ENCODE measurements at regions not wholly inside any gene's neighbourhood (a gene's known extent, or its start where the extent isn't known, plus 50 kb on each side); places are given as distances from the start of the nearest gene placed in this dataset.
A peak's percentile ranks its signal among the peaks of the same experiment; 100 is the strongest.

GRCh38 chr13:71290963-71291841, 575.8 kb downstream of the DACH1 start:
- intact Hi-C loops (cut with micrococcal nuclease; ENCODE audit: unreplicated experiment), result no loop called here
- Histone ChIP-seq H3K4me2 (ENCODE audit: low read depth, low read length) (peak overlapping the region; percentile 65), H3K4me3 (replicated peaks in 1 of 3; ENCODE audit: insufficient read depth in 1 of 3, low read depth in 2 of 3, low read length in 3 of 3) (peak overlapping the region; percentile 43 to 62 (median 59); a peak in 5 of 6 replicates), H3K79me2 (ENCODE audit: insufficient read depth, low read length) (no peaks in the 10 kb centered on the region), H3K36me3 (replicated peaks in 1 of 2; ENCODE audit: control insufficient read depth in 1 of 2, insufficient read depth in 2 of 2, low read length in 2 of 2) (no peaks in the 10 kb centered on the region), H2AFZ (ENCODE audit: low read length) (peak overlapping the region; percentile 64), H3K27me3 (ENCODE audit: control insufficient read depth in 1 of 2, insufficient read depth in 2 of 2, low read length in 2 of 2) (no peaks in the 10 kb centered on the region), H3K9me3 (ENCODE audit: low read length) (no peaks in the 10 kb centered on the region), H3K27ac (ENCODE audit: extremely low read length, insufficient read depth, low read length) (no peak overlapping the region), H3K4me1 (ENCODE audit: insufficient read depth, low read length) (no peaks in the 10 kb centered on the region; the same call in 1 of the 2 replicates), H3K9ac (ENCODE audit: insufficient read depth, low read depth, low read length) (no peak overlapping the region), H4K20me1 (ENCODE audit: insufficient read depth, low read length) (no peaks in the 10 kb centered on the region)
- DNase-seq (ENCODE audit: low spot score), result peak; percentile 66
- ChIA-PET CTCF (ENCODE audit: low intra/inter-chr PET ratio, low total read pairs) (no interaction called here), POLR2A (no interaction called here)
- no peak for FAIRE-seq
- 17% methylated on average over 10 of the region's 10 CpGs for WGBS (ENCODE audit: low lambda C conversion rate)
- no TSS peak for BruUV-seq (replicated peaks)
- ATAC-seq, result peak; percentile 80
- in situ Hi-C loops (cut with HindIII; ENCODE audit: extremely low pct_ligation_motif_present, low pct_unique_long_range_greater_than_20kb), result no loop called here
- no peak for TF ChIP-seq FIP1L1 (IDR thresholded peaks at IDR 0.05; ENCODE audit: borderline replicate concordance, insufficient read depth, low read depth, low read length)
- peak; percentile 58; the same call in 1 of the 2 replicates for TF ChIP-seq POGZ (CRISPR knock-in tag; IDR thresholded peaks at IDR 0.05)
- TF ChIP-seq KAT8 (CRISPR knock-in tag; IDR thresholded peaks at IDR 0.05), result peak; percentile 65
- no peak for TF ChIP-seq ZNF552 (CRISPR knock-in tag; IDR thresholded peaks at IDR 0.05; ENCODE audit: borderline replicate concordance)
- TF ChIP-seq NFYC (CRISPR knock-in tag; IDR thresholded peaks at IDR 0.05), result peak; percentile 76
- TF ChIP-seq ZNF230 (CRISPR knock-in tag; IDR thresholded peaks at IDR 0.05), result no peak
- no peak for TF ChIP-seq ZNF264 (CRISPR knock-in tag; IDR thresholded peaks at IDR 0.05)
- no peak for TF ChIP-seq CSRNP2 (CRISPR knock-in tag; conservative IDR thresholded peaks at IDR 0.05; ENCODE audit: low read depth)
- no peak for TF ChIP-seq STAT5B (CRISPR knock-in tag; IDR thresholded peaks at IDR 0.05)
- TF ChIP-seq KDM2A (CRISPR knock-in tag; IDR thresholded peaks at IDR 0.05; ENCODE audit: borderline replicate concordance, low read depth), result no peak
- peak; percentile 25; the same call in 1 of the 2 replicates for TF ChIP-seq DMAP1 (CRISPR knock-in tag; IDR thresholded peaks at IDR 0.05)
- no peak for TF ChIP-seq SOX6 (IDR thresholded peaks at IDR 0.05)
- TF ChIP-seq SOX6 (CRISPR knock-in tag; IDR thresholded peaks at IDR 0.05), result no peak
- TF ChIP-seq TOE1 (CRISPR knock-in tag; IDR thresholded peaks at IDR 0.05), result no peak
- TF ChIP-seq, protein P1, sequence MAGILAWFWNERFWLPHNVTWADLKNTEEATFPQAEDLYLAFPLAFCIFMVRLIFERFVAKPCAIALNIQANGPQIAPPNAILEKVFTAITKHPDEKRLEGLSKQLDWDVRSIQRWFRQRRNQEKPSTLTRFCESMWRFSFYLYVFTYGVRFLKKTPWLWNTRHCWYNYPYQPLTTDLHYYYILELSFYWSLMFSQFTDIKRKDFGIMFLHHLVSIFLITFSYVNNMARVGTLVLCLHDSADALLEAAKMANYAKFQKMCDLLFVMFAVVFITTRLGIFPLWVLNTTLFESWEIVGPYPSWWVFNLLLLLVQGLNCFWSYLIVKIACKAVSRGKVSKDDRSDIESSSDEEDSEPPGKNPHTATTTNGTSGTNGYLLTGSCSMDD (CRISPR knock-in tag; IDR thresholded peaks at IDR 0.05), result no peak
- peak; percentile 100 for TF ChIP-seq IRF2 (CRISPR knock-in tag; IDR thresholded peaks at IDR 0.05)
- TF ChIP-seq ZNF607 (CRISPR knock-in tag; IDR thresholded peaks at IDR 0.05; ENCODE audit: borderline replicate concordance), result no peak
- TF ChIP-seq MAZ (IDR thresholded peaks at IDR 0.05; ENCODE audit: borderline replicate concordance, low read depth, low read length), result no peak
- no peak for TF ChIP-seq MAZ (CRISPR knock-in tag; IDR thresholded peaks at IDR 0.05; ENCODE audit: low read depth)
- TF ChIP-seq ZFP36 (IDR thresholded peaks at IDR 0.05; ENCODE audit: borderline replicate concordance, low read depth, low read length, partially characterized antibody), result no peak
- TF ChIP-seq BCLAF1 (IDR thresholded peaks at IDR 0.05), result no peak
